ENCODE measurements at regions not wholly inside any gene's neighbourhood (a gene's known extent, or its start where the extent isn't known, plus 50 kb on each side); places are given as distances from the start of the nearest gene placed in this dataset.

GRCh38 chr4:176971576-176972115 is 178.9 kb upstream of the VEGFC start:
- no peaks in the 10 kb centered on the region for H3K9me3 ChIP-seq (ENCODE audit: control insufficient read depth in 1 of 2, insufficient read depth in 1 of 2, low read length in 2 of 2)
- ChIA-PET POLR2A (no interaction called here), CTCF (no interaction called here)
- no peaks in the 10 kb centered on the region for H3K36me3 Mint-ChIP-seq (ENCODE audit: low read depth)
- DNase-seq (no peak), ATAC-seq (ENCODE audit: poor library complexity) (no peak)
- H3K27me3 Mint-ChIP-seq, result no peaks in the 10 kb centered on the region
- H3K4me1 Mint-ChIP-seq (ENCODE audit: low read depth), result no peaks in the 10 kb centered on the region
- H3K27me3 ChIP-seq (ENCODE audit: control insufficient read depth in 1 of 2, insufficient read depth in 2 of 2, low read length in 2 of 2), result no peaks in the 10 kb centered on the region
- no peak for TF ChIP-seq CTCF (IDR thresholded peaks at IDR 0.05)
- H3K27ac ChIP-seq (ENCODE audit: low read depth in 1 of 2, low read length in 2 of 2), result no peak overlapping the region
- intact Hi-C loops (cut with DNase I, micrococcal nuclease), result no loop called here
- no peaks in the 10 kb centered on the region for H3K4me1 ChIP-seq (ENCODE audit: insufficient read depth, low read length)
- no peaks in the 10 kb centered on the region for H3K36me3 ChIP-seq (ENCODE audit: insufficient read depth, low read length)
- H3K4me3 ChIP-seq (ENCODE audit: low read length), result no peak overlapping the region
- no peaks in the 10 kb centered on the region for H3K9me3 Mint-ChIP-seq
- H3K4me3 Mint-ChIP-seq, result no peak overlapping the region
- H3K27ac Mint-ChIP-seq, result no peak overlapping the region

- no peak overlapping the region for H3K27ac ChIP-seq (ENCODE audit: low read depth in 1 of 2, low read length in 2 of 2)
- intact Hi-C loops (cut with DNase I, micrococcal nuclease), result no loop called here
- ATAC-seq (ENCODE audit: poor library complexity), result no peak
- no peak overlapping the region for H3K4me3 ChIP-seq (ENCODE audit: low read length)
- Mint-ChIP-seq H3K27ac (no peak overlapping the region), H3K9me3 (no peaks in the 10 kb centered on the region), H3K4me1 (ENCODE audit: low read depth) (no peaks in the 10 kb centered on the region), H3K4me3 (no peak overlapping the region), H3K27me3 (no peaks in the 10 kb centered on the region), H3K36me3 (ENCODE audit: low read depth) (no peaks in the 10 kb centered on the region)
- CTCF ChIA-PET, result no interaction called here
- POLR2A ChIA-PET, result no interaction called here
- H3K4me1 ChIP-seq (ENCODE audit: insufficient read depth, low read length), result no peaks in the 10 kb centered on the region
- no peaks in the 10 kb centered on the region for H3K36me3 ChIP-seq (ENCODE audit: insufficient read depth, low read length)
- H3K9me3 ChIP-seq (ENCODE audit: control insufficient read depth in 1 of 2, insufficient read depth in 1 of 2, low read length in 2 of 2), result no peaks in the 10 kb centered on the region
- no peaks in the 10 kb centered on the region for H3K27me3 ChIP-seq (ENCODE audit: control insufficient read depth in 1 of 2, insufficient read depth in 2 of 2, low read length in 2 of 2)
- DNase-seq, result peak in 2 of 14 experiments; percentile 6 to 10
- TF ChIP-seq CTCF (IDR thresholded peaks at IDR 0.05), result no peak
Measured at GRCh38 chr4:176979416-176979815, 186.7 kb upstream of the VEGFC start.

- Mint-ChIP-seq H3K4me3 (no peak overlapping the region), H3K27ac (no peak overlapping the region), H3K36me3 (ENCODE audit: low read depth) (no peaks in the 10 kb centered on the region), H3K4me1 (ENCODE audit: low read depth) (no peaks in the 10 kb centered on the region), H3K9me3 (peaks cover 5% of the 10 kb centered on the region), H3K27me3 (no peaks in the 10 kb centered on the region)
- no peak overlapping the region for H3K27ac ChIP-seq (ENCODE audit: low read depth in 1 of 2, low read length in 2 of 2)
- H3K4me1 ChIP-seq (ENCODE audit: insufficient read depth, low read length), result no peaks in the 10 kb centered on the region
- DNase-seq (no peak), ATAC-seq (ENCODE audit: poor library complexity) (no peak)
- H3K27me3 ChIP-seq (ENCODE audit: control insufficient read depth in 1 of 2, insufficient read depth in 2 of 2, low read length in 2 of 2), result no peaks in the 10 kb centered on the region
- TF ChIP-seq CTCF (IDR thresholded peaks at IDR 0.05), result no peak
- H3K9me3 ChIP-seq (ENCODE audit: control insufficient read depth in 1 of 2, insufficient read depth in 1 of 2, low read length in 2 of 2), result no peaks in the 10 kb centered on the region
- no peaks in the 10 kb centered on the region for H3K36me3 ChIP-seq (ENCODE audit: insufficient read depth, low read length)
- intact Hi-C loops (cut with DNase I, micrococcal nuclease), result no loop called here
- ChIA-PET POLR2A (no interaction called here), CTCF (no interaction called here)
- H3K4me3 ChIP-seq (ENCODE audit: low read length), result no peak overlapping the region
Measured at GRCh38 chr4:176981074-176981473, 188.4 kb upstream of the VEGFC start.

All from CD4-positive, alpha-beta T cell (primary cell).